SK-MEL-5 (cell line): ENCODE measurements at regions not wholly inside any gene's neighbourhood (a gene's known extent, or its start where the extent isn't known, plus 50 kb on each side); places are given as distances from the start of the nearest gene placed in this dataset.
A peak's percentile ranks its signal among the peaks of the same experiment; 100 is the strongest.
"Not testable (repeated sequence)": the region's sequence is repeated elsewhere in the genome, so short reads cannot be mapped to it uniquely, and the experiment has no call there.

Experiments
- DNase-seq: peaks from one replicate; pipeline ENCODE4 v3.0.0-alpha.2; 2016; ENCODE audit warnings: low read depth, low spot score
- in situ Hi-C: cut with HindIII; loops from 2 replicates; pipeline ENCODE4 v1.10.0; 2016; ENCODE audit warnings: low sequenced_read_pairs, high pct_unique_total_duplicates, low pct_unique_long_range_greater_than_20kb

DNA sequence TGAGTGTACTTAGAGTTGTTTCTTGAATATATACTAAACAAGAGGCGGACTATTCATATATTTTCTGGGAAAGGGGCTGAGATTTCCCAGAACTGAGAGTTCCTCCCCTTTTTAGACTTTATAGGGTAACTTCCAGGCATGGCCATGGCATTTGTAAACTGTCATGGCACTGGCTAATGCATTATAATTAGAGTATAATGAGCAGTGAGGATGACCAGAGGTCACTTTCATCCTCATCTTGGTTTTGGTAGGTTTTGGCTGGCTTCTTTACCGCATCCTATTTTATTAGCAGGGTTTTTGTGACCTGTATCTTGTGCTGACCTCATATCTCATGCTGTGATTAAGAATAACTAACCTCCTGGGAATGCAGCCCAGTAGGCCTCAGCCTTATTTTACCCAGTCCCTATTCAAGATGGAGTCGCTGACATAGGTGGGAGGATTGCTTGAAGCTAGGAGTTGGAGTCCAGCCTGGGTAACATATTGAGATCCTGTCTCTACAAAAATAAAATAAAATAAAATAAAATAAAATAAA is 91.4 kb downstream of the MOBP start:
- in situ Hi-C loops: no loop called here
- DNase-seq: no peak

DNA sequence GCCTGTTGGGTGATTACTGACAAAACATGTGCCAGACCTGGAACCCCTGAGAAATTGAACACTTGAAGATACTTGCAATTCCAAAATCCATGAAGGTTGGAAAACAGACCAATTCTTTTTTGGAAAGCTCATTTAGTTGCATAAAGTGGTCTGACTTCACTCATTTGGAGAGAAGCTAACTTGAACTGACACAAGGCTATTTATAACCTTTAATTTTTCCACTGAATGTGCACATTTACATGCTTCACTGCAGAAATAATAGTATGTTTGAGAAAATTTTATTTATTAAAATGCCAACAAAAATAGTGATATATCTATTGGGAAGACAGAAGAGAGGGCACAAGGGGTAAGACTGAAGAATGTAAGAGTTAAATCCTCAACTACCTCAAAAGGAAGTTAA is 92.1 kb downstream of the MOBP start:
- in situ Hi-C loops: no loop called here
- no peak for DNase-seq

GRCh38 chr3:39568508-39568907 is 101.0 kb downstream of the MOBP start:
- in situ Hi-C loops: no loop called here
- DNase-seq: no peak

DNA sequence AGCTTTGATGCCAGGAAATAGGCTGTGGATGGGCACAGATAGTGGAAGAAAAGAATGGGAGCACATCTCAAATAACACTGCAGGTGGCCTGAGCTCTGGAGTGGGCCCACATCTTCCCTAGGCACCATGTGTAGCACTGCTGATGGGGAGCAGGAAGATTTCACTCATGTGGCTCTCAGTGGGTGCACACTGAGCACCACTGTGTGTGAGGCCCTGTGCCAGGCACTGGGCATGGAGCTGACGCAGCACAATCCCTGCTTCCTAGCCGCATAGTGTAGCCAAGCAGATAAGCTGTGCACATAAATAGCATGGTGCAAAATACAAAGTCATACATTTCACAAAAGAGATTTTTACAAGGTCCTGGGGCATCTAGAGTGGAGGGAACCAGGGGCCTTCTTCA is 101.6 kb downstream of the MOBP start:
- in situ Hi-C loops: no loop called here

GRCh38 chr3:39573392-39573791 is 105.9 kb downstream of the MOBP start:
- no peak for DNase-seq
- in situ Hi-C loops: no loop called here

More for the DNA sequence above, 101.6 kb downstream of the MOBP start:
- no peak for DNase-seq

DNA sequence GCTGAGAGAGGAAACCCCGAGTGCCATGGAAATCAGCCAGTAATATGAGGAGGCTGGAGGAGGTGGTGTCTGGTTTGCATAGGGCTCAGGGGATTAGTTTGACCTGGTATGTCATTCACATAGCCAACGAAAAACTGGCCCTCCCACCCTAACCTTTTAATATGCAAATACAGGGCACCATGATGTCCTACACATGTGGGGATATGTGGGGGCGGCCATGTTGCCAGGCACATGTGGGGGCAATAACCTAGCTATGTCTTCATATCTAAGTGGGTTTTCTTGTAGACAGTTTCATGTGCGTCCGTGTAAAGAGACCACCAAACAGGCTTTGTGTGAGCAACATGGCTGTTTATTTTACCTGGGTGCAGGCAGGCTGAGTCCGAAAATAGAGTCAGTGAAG is 110.1 kb downstream of the MOBP start:
- no peak for DNase-seq

GRCh38 chr3:39586215-39586614 is 118.7 kb downstream of the MOBP start:
- in situ Hi-C loops: not testable (repeated sequence)

More for the DNA sequence above, 110.1 kb downstream of the MOBP start:
- in situ Hi-C loops: no loop called here

DNA sequence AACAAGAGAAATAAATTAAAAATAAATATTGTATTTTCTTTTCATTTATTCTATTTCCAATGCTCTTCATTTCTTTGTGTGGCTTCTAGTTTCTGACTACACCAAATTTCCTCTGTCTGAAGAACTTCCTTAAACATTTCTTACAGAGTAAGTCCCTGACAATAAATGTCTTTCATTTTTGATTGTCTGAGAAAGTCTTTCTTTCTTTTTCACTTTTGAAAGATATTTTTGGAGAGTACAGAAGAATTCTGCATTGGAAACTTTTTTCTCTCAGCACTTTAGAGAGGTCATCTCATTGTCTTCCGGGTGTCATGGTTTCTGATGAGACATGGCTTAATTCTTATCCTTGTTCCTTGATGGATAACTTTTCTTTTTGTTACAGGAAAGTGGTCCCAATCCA is 119.6 kb downstream of the MOBP start:
- no peak for DNase-seq
- in situ Hi-C loops: no loop called here

More at GRCh38 chr3:39586215-39586614, 118.7 kb downstream of the MOBP start:
- not testable (repeated sequence) for DNase-seq

- DNase-seq: no peak
- in situ Hi-C loops: no loop called here
Measured at GRCh38 chr3:39590806-39591205, 123.3 kb downstream of the MOBP start.

GRCh38 chr3:39592311-39593050 is 125.0 kb downstream of the MOBP start:
- in situ Hi-C loops: no loop called here
- DNase-seq: no peak

- in situ Hi-C loops: no loop called here
Measured at GRCh38 chr3:39593341-39593740, 125.9 kb downstream of the MOBP start.

GRCh38 chr3:39601241-39601640 is 133.8 kb downstream of the MOBP start:
- in situ Hi-C loops: no loop called here
- no peak for DNase-seq

More at GRCh38 chr3:39593341-39593740, 125.9 kb downstream of the MOBP start:
- DNase-seq: no peak

DNA sequence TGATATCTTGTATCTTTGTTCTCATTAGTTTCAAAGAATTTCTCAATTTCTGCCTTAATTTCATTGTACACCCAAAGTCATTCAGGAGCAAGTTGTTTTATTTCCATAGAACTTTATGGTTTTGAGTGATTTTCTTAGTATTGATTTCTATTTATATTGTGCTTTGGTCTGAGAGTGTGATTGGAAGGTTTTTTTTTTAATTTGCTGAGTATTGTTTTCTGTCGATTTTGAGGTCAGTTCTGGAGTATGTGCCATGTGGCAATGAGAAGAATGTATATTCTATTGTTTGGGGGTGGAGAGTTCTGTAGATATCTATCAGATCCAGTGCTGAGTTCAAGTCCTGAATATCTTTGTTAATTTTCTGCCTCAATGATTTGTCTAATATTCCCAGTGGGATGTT is 138.4 kb downstream of the MOBP start:
- no peak for DNase-seq
- in situ Hi-C loops: no loop called here

DNA sequence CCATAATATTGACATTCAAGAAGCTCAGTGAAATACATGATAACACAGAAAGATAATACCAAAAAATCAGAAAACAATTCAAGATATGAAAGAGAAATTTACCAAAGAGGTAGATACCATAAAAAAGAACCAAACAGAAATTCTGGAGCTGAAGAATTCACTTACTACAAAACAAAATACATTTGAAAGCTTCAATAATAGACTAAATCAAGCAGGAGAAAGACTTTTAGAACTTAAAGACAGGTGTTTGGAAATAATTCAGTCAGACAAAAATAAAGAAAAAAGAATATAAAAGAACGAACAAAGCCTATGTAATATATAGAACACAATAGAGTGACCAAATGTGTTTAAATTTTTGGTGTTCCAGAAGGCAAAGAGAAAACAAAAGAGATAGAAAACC is 158.7 kb downstream of the MOBP start:
- in situ Hi-C loops: no loop called here
- DNase-seq: no peak

DNA sequence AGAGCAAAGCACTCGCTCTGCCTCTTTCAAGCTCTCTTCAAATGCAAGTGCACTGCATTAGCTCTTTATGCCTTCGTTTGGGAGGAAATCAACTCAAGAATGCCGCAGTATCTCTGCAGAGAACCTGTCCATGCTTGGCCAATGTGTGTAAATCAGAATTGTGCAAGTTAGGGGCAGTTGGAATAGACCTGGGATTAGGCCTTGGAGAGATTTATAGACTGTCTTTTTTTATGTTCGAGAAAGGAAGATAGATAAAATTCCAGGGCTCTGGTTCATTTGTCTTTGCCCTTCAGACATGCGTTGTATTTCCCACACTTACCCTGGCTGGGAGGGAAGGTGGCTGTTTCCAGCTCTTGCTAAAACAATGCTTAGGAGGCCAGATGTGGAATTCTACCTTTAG is 163.7 kb downstream of the MOBP start:
- DNase-seq: no peak
- in situ Hi-C loops: no loop called here

- peak; percentile 34 for DNase-seq
- in situ Hi-C loops: no loop called here
Measured at GRCh38 chr3:39637807-39638206, 170.3 kb downstream of the MOBP start.

DNA sequence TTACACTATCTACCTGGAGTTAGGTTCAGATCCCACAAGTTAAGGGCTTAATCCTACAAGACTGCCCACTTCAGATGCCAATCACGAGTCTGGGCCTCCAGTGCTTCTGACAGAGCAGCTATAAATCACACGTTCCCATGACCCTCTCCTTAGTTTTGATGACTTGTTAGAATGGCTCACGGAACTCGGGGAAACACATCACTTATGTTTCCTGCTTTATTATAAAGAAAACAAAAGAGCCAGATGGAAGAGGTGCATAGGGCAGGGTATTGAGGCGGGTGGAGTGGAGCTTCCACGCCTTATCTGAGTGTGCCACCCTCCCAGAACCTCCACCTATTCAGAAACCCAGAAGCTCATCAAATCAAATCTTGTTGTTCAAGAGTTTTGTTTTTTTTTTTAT is 170.8 kb downstream of the MOBP start:
- in situ Hi-C loops: no loop called here

DNA sequence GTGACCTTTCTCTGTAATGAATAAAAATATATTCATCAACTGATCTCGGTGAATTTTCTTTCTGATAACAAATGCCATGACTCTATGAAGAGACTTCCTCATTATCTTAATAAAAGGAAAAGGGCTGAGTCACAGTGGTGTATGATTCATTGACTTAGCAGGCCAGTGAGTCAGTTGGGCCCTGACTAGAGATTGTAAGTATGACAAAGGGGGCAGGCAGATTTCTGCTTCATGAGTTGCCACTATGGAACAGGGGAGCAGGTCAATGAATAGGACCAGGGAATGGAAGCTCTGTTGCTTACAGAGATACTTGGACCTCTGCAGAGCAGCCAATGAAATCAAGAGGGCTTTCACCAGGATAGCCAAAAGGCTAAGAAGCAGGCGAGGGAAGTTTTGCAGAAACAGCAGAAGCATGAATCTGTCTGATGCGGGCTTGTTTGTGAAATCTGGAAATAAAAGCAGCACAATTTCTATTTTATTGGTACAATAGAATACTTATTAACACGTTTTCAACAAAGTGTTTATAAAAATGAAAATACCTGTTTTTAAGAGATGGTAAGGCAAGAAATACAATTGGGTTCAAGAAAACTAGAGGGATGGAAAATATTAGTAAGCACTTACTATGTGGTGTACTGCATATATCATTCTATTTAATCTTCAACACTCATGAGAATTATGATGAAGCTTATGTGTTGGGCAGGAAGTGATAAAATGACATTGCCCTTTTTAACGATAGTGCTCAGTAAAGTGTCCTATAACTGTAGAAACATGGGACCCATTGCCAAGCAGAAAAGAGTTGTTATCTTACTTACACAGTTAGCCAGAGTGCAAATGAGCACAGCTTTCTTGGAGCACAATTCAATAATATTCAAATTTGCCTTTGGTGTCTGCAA is 169.8 kb upstream of the MYRIP start:
- DNase-seq: peak; percentile 57
- in situ Hi-C loops: no loop called here

More for the DNA sequence above, 170.8 kb downstream of the MOBP start:
- no peak for DNase-seq
